ENCODE measurements at regions not wholly inside any gene's neighbourhood (a gene's known extent, or its start where the extent isn't known, plus 50 kb on each side); places are given as distances from the start of the nearest gene placed in this dataset.

- TF ChIP-seq CTCF (IDR thresholded peaks at IDR 0.05 in 8 of 11, conservative IDR thresholded peaks at IDR 0.05 in 3 of 11) (no peak), POLR2A (IDR thresholded peaks at IDR 0.05) (no peak)
These were observed 111.6 kb upstream of the PCGF5 start for GRCh38 chr10:91108820-91109219.
